ENCODE measurements at regions not wholly inside any gene's neighbourhood (a gene's known extent, or its start where the extent isn't known, plus 50 kb on each side); places are given as distances from the start of the nearest gene placed in this dataset.

DNA sequence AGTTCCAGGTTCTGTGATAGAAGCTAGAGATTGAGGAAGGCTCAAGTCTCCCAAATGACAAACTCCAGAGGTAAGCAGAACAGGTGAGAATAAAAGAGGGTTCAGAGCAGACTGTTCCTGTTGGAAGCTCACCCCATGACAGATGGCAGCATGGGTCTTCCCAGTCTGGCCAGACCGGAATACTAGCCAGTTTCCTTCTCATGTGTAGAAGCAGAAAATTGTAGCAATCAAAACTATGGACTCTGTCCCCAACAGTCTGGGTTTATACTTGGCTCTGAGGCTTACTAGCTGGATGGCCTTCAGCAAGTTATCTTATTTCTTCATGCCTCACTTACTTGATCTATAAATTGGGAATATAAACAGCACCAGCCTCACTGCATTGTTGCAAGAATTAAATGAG is 494.8 kb downstream of the MN1 start:
- TF ChIP-seq, protein P1, sequence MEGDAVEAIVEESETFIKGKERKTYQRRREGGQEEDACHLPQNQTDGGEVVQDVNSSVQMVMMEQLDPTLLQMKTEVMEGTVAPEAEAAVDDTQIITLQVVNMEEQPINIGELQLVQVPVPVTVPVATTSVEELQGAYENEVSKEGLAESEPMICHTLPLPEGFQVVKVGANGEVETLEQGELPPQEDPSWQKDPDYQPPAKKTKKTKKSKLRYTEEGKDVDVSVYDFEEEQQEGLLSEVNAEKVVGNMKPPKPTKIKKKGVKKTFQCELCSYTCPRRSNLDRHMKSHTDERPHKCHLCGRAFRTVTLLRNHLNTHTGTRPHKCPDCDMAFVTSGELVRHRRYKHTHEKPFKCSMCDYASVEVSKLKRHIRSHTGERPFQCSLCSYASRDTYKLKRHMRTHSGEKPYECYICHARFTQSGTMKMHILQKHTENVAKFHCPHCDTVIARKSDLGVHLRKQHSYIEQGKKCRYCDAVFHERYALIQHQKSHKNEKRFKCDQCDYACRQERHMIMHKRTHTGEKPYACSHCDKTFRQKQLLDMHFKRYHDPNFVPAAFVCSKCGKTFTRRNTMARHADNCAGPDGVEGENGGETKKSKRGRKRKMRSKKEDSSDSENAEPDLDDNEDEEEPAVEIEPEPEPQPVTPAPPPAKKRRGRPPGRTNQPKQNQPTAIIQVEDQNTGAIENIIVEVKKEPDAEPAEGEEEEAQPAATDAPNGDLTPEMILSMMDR (IDR thresholded peaks at IDR 0.05; ENCODE audit: insufficient read depth, low read length, poor library complexity, severe bottlenecking): no peak
- no peak for DNase-seq (ENCODE audit: low read depth)
- no peak overlapping the region for H3K4me3 ChIP-seq (ENCODE audit: low read depth, low read length)
- H3K27me3 ChIP-seq (ENCODE audit: control insufficient read depth, insufficient read depth, low read length): no peaks in the 10 kb centered on the region
- no peaks in the 10 kb centered on the region for H3K36me3 ChIP-seq (ENCODE audit: control insufficient read depth, insufficient read depth, low read length)

GRCh38 chr22:27307545-27308247 is 493.9 kb downstream of the MN1 start:
- H3K4me3 ChIP-seq (ENCODE audit: low read depth, low read length): no peak overlapping the region
- DNase-seq (ENCODE audit: low read depth): no peak
- no peaks in the 10 kb centered on the region for H3K27me3 ChIP-seq (ENCODE audit: control insufficient read depth, insufficient read depth, low read length)
- TF ChIP-seq, protein P1 (IDR thresholded peaks at IDR 0.05; ENCODE audit: insufficient read depth, low read length, poor library complexity, severe bottlenecking): no peak
- no peaks in the 10 kb centered on the region for H3K36me3 ChIP-seq (ENCODE audit: control insufficient read depth, insufficient read depth, low read length)

GRCh38 chr22:27308513-27308912 is 493.0 kb downstream of the MN1 start:
- H3K36me3 ChIP-seq (ENCODE audit: control insufficient read depth, insufficient read depth, low read length): no peaks in the 10 kb centered on the region
- TF ChIP-seq, protein P1 (IDR thresholded peaks at IDR 0.05; ENCODE audit: insufficient read depth, low read length, poor library complexity, severe bottlenecking): no peak
- no peaks in the 10 kb centered on the region for H3K27me3 ChIP-seq (ENCODE audit: control insufficient read depth, insufficient read depth, low read length)
- no peak overlapping the region for H3K4me3 ChIP-seq (ENCODE audit: low read depth, low read length)
- no peak for DNase-seq (ENCODE audit: low read depth)

GRCh38 chr22:27309697-27310096 is 491.9 kb downstream of the MN1 start:
- no peak overlapping the region for H3K4me3 ChIP-seq (ENCODE audit: low read depth, low read length)
- TF ChIP-seq, protein P1 (IDR thresholded peaks at IDR 0.05; ENCODE audit: insufficient read depth, low read length, poor library complexity, severe bottlenecking): no peak
- no peaks in the 10 kb centered on the region for H3K27me3 ChIP-seq (ENCODE audit: control insufficient read depth, insufficient read depth, low read length)
- DNase-seq (ENCODE audit: low read depth): no peak
- H3K36me3 ChIP-seq (ENCODE audit: control insufficient read depth, insufficient read depth, low read length): no peaks in the 10 kb centered on the region

GRCh38 chr22:27310966-27311697 is 490.4 kb downstream of the MN1 start:
- no peak overlapping the region for H3K4me3 ChIP-seq (ENCODE audit: low read depth, low read length)
- TF ChIP-seq, protein P1 (IDR thresholded peaks at IDR 0.05; ENCODE audit: insufficient read depth, low read length, poor library complexity, severe bottlenecking): no peak

More at GRCh38 chr22:27310966-27311697, 490.4 kb downstream of the MN1 start:
- DNase-seq (ENCODE audit: low read depth): no peak
- no peaks in the 10 kb centered on the region for H3K27me3 ChIP-seq (ENCODE audit: control insufficient read depth, insufficient read depth, low read length)
- no peaks in the 10 kb centered on the region for H3K36me3 ChIP-seq (ENCODE audit: control insufficient read depth, insufficient read depth, low read length)

Data from kidney epithelial cell (primary cell).